ENCODE measurements at regions not wholly inside any gene's neighbourhood (a gene's known extent, or its start where the extent isn't known, plus 50 kb on each side); places are given as distances from the start of the nearest gene placed in this dataset.
"Not testable (repeated sequence)": the region's sequence is repeated elsewhere in the genome, so short reads cannot be mapped to it uniquely, and the experiment has no call there.

- DNase-seq = no peak
- intact Hi-C loops (cut with DNase I) = no loop called here
- no peaks in the 10 kb centered on the region for H3K4me1 ChIP-seq
- no peaks in the 10 kb centered on the region for H3K27me3 ChIP-seq
- no peaks in the 10 kb centered on the region for H3K36me3 ChIP-seq
- H3K4me3 ChIP-seq = no peak overlapping the region
- H3K27ac ChIP-seq = no peak overlapping the region
- no peak for TF ChIP-seq CTCF (IDR thresholded peaks at IDR 0.05)
- no peak overlapping the region for H3K9ac ChIP-seq (ENCODE audit: low read depth in 2 of 2, low read length in 2 of 2)
- H3K9me3 ChIP-seq = no peaks in the 10 kb centered on the region
These were observed 89.4 kb downstream of the ZNF675 start for GRCh38 chr19:23597661-23598060.

- Histone ChIP-seq H3K9me3 (no peaks in the 10 kb centered on the region), H3K27ac (no peak overlapping the region), H3K27me3 (no peaks in the 10 kb centered on the region), H3K9ac (ENCODE audit: low read depth in 2 of 2, low read length in 2 of 2) (no peak overlapping the region), H3K4me1 (no peaks in the 10 kb centered on the region), H3K36me3 (no peaks in the 10 kb centered on the region), H3K4me3 (no peak overlapping the region)
- DNase-seq = no peak
- intact Hi-C loops (cut with DNase I) = no loop called here
- no peak for TF ChIP-seq CTCF (IDR thresholded peaks at IDR 0.05)
These were observed 90.1 kb downstream of the ZNF675 start for GRCh38 chr19:23596872-23597271.

DNA sequence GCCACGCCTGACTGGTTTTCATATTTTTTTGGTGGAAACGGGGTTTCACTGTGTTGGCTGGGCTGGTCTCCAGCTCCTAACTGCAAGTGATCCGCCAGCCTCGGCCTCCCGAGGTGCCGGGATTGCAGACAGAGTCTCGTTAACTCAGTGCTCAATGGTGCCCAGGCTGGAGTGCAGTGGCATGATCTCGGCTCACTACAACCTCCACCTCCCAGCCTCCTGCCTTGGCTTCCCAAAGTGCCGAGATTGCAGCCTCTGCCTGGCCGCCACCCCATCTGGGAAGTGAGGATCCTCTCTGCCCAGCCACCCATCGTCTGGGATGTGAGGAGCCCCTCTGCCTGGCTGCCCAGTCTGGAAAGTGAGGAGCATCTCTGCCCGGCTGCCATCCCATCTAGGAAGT, 92.7 kb downstream of the ZNF675 start:
- intact Hi-C loops (cut with DNase I); H3K27ac ChIP-seq; H3K36me3 ChIP-seq; H3K4me3 ChIP-seq; H3K9me3 ChIP-seq; DNase-seq; H3K9ac ChIP-seq (ENCODE audit: low read depth in 2 of 2, low read length in 2 of 2); H3K27me3 ChIP-seq; H3K4me1 ChIP-seq: not testable (repeated sequence)

GRCh38 chr19:23587546-23587945, 99.5 kb downstream of the ZNF675 start:
- Histone ChIP-seq H3K36me3 (no peaks in the 10 kb centered on the region), H3K27ac (no peak overlapping the region), H3K9ac (ENCODE audit: low read depth in 2 of 2, low read length in 2 of 2) (no peak overlapping the region), H3K4me1 (no peaks in the 10 kb centered on the region), H3K9me3 (no peaks in the 10 kb centered on the region), H3K4me3 (no peak overlapping the region), H3K27me3 (no peaks in the 10 kb centered on the region)
- TF ChIP-seq CTCF (IDR thresholded peaks at IDR 0.05) = no peak
- DNase-seq = no peak
- intact Hi-C loops (cut with DNase I) = no loop called here

GRCh38 chr19:23577501-23577900, 109.5 kb downstream of the ZNF675 start:
- no peaks in the 10 kb centered on the region for H3K9me3 ChIP-seq
- DNase-seq = no peak
- H3K27ac ChIP-seq = no peak overlapping the region
- no peak for TF ChIP-seq CTCF (IDR thresholded peaks at IDR 0.05)
- H3K4me1 ChIP-seq = no peaks in the 10 kb centered on the region
- H3K27me3 ChIP-seq = no peaks in the 10 kb centered on the region
- no peak overlapping the region for H3K9ac ChIP-seq (ENCODE audit: low read depth in 2 of 2, low read length in 2 of 2)
- intact Hi-C loops (cut with DNase I) = no loop called here
- H3K36me3 ChIP-seq = no peaks in the 10 kb centered on the region
- no peak overlapping the region for H3K4me3 ChIP-seq

DNA sequence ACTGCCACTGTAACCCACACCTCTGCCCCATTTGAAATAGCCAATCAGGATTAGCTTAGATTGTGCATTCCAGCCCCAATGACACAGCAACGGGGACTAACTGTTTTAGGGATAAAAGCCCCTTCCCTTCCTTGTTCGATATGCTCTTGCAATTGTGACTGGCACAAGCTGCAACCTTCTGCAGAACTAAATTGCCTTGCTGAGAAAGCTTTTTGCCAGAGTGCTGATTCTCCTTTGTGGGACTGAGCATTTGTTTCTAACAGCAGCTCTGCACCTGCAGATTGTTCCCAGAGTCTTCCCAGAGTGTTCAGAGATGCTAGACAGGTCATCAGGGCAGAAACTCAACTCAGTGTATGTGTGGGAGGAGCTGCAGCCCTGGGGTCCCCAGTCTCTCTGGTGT, 115.8 kb downstream of the ZNF675 start:
- DNase-seq = no peak
- H3K27me3 ChIP-seq = no peaks in the 10 kb centered on the region
- H3K36me3 ChIP-seq = no peaks in the 10 kb centered on the region
- intact Hi-C loops (cut with DNase I) = no loop called here
- no peaks in the 10 kb centered on the region for H3K9me3 ChIP-seq
- H3K27ac ChIP-seq = no peak overlapping the region
- H3K4me3 ChIP-seq = no peak overlapping the region
- no peaks in the 10 kb centered on the region for H3K4me1 ChIP-seq
- no peak for TF ChIP-seq CTCF (IDR thresholded peaks at IDR 0.05)
- no peak overlapping the region for H3K9ac ChIP-seq (ENCODE audit: low read depth in 2 of 2, low read length in 2 of 2)

DNA sequence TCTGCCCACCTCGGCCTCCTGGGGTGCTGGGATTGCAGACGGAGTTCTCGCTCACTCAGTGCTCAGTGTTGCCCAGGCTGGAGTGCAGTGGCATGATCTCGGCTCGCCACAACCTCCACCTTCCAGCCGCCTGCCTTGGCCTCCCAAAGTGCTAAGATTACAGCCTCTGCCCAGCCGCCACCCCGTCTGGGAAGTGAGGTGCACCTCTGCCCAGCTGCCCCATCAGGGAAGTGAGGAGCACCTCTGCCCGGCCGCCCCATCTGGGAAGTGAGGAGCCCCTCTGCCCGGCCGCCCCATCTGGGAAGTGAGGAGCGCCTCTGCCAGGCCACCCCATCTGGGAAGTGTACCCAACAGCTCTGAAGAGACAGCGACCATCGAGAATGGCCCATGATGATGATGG, 118.9 kb downstream of the ZNF675 start:
- H3K9me3 ChIP-seq; H3K27ac ChIP-seq; H3K4me1 ChIP-seq; H3K27me3 ChIP-seq; H3K4me3 ChIP-seq; intact Hi-C loops (cut with DNase I); DNase-seq; H3K9ac ChIP-seq (ENCODE audit: low read depth in 2 of 2, low read length in 2 of 2); H3K36me3 ChIP-seq: not testable (repeated sequence)
